ENCODE measurements at regions not wholly inside any gene's neighbourhood (a gene's known extent, or its start where the extent isn't known, plus 50 kb on each side); places are given as distances from the start of the nearest gene placed in this dataset.

DNA sequence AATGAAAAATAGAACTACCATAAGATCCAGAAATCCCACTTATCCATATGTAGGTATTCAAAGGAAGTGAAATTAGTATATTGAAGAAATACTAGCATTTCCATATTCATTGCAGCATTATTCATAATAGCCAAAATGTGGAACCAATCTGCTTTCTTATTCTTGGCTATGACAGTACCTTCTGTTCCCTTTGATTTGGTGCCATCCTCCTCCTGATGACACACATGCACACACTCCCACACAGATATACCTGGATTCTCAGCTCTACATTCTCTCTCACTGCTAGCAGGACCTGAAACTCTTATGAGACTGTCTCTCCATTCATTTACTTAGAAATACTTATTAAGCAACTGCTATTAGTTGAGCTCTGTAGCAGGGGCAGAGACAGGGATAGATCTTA lies 582.6 kb upstream of the TENM4 start:
- no peak for FAIRE-seq

DNA sequence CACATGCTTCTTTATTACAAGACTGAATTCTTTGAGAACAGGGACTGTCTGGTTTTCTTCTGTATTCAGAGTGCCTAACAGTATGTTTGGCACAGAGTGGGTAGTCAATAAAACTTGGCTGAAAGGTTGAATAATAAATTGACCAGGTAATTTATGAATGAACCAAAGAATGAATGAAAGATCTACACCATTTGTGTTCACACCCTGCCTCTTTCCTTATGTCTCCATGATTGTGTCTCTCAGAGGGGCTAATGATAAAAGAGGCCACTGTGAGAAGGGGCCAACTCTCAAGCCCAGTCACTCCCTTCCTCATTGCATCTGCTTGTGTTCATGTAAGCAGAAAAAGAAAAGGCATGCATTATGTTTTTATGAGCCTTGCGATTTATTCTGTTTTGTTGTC lies 569.7 kb upstream of the TENM4 start:
- Histone ChIP-seq H3K4me3 (ENCODE audit: low read depth, low read length) (no peak overlapping the region), H3K36me3 (ENCODE audit: control insufficient read depth, insufficient read depth, low read length) (no peaks in the 10 kb centered on the region), H3K27me3 (ENCODE audit: control insufficient read depth, insufficient read depth, low read length) (no peaks in the 10 kb centered on the region)
- DNase-seq (ENCODE audit: low read depth) (no peak), FAIRE-seq (no peak)
- TF ChIP-seq, protein P1, sequence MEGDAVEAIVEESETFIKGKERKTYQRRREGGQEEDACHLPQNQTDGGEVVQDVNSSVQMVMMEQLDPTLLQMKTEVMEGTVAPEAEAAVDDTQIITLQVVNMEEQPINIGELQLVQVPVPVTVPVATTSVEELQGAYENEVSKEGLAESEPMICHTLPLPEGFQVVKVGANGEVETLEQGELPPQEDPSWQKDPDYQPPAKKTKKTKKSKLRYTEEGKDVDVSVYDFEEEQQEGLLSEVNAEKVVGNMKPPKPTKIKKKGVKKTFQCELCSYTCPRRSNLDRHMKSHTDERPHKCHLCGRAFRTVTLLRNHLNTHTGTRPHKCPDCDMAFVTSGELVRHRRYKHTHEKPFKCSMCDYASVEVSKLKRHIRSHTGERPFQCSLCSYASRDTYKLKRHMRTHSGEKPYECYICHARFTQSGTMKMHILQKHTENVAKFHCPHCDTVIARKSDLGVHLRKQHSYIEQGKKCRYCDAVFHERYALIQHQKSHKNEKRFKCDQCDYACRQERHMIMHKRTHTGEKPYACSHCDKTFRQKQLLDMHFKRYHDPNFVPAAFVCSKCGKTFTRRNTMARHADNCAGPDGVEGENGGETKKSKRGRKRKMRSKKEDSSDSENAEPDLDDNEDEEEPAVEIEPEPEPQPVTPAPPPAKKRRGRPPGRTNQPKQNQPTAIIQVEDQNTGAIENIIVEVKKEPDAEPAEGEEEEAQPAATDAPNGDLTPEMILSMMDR (IDR thresholded peaks at IDR 0.05; ENCODE audit: insufficient read depth, low read length, severe bottlenecking): no peak

More for the DNA sequence above, 582.6 kb upstream of the TENM4 start:
- Histone ChIP-seq H3K36me3 (ENCODE audit: control insufficient read depth, insufficient read depth, low read length) (no peaks in the 10 kb centered on the region), H3K27me3 (ENCODE audit: control insufficient read depth, insufficient read depth, low read length) (no peaks in the 10 kb centered on the region), H3K4me3 (ENCODE audit: low read depth, low read length) (no peak overlapping the region)
- TF ChIP-seq, protein P1 (IDR thresholded peaks at IDR 0.05; ENCODE audit: insufficient read depth, low read length, severe bottlenecking): no peak
- DNase-seq (ENCODE audit: low read depth): no peak

DNA sequence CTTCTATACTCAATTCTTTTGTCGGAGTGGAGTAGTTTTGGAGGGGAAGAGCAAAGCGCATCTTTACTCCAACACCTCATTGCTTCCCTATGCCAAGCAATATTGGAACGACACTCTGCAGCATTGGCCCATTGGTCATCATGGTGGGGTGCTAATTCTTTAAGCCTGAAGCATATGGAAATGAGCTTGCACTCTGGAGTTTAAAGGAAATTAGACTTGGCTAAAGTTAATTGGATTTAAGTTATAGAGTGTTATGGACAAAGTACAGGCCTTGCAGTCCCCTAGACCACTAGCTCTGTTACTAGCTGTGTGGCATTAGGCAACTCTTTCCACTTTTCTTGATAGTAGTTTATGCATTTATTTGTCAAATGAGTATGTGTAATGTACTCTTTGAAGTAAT lies 568.3 kb upstream of the TENM4 start:
- TF ChIP-seq, protein P1 (IDR thresholded peaks at IDR 0.05; ENCODE audit: insufficient read depth, low read length, severe bottlenecking): no peak
- no peak for DNase-seq (ENCODE audit: low read depth)

DNA sequence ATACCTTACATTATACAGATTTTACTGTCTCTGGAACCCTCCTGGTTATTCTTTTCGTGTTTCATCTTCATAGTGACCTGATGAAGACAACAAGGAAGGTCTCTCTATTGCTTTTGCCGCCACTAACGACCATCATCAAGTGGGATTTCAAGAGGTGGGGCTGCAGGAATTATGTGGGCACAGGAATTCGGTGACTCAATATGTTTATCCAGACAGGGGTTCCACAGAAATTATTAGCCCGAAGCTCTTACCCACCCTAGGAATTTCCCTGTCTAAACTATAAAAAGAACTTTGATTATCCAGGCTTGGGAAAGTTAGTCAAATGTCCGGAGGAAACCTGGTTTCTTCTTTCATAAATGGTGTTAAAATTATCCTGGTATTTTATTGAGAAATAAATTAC lies 566.8 kb upstream of the TENM4 start:
- DNase-seq (ENCODE audit: low read depth) (no peak), FAIRE-seq (no peak)
- Histone ChIP-seq H3K4me3 (ENCODE audit: low read depth, low read length) (no peak overlapping the region), H3K27me3 (ENCODE audit: control insufficient read depth, insufficient read depth, low read length) (no peaks in the 10 kb centered on the region), H3K36me3 (ENCODE audit: control insufficient read depth, insufficient read depth, low read length) (no peaks in the 10 kb centered on the region)
- TF ChIP-seq, protein P1 (IDR thresholded peaks at IDR 0.05; ENCODE audit: insufficient read depth, low read length, severe bottlenecking): no peak

More for the DNA sequence above, 568.3 kb upstream of the TENM4 start:
- H3K36me3 ChIP-seq (ENCODE audit: control insufficient read depth, insufficient read depth, low read length): no peaks in the 10 kb centered on the region
- FAIRE-seq: no peak
- H3K4me3 ChIP-seq (ENCODE audit: low read depth, low read length): no peak overlapping the region
- H3K27me3 ChIP-seq (ENCODE audit: control insufficient read depth, insufficient read depth, low read length): no peaks in the 10 kb centered on the region

DNA sequence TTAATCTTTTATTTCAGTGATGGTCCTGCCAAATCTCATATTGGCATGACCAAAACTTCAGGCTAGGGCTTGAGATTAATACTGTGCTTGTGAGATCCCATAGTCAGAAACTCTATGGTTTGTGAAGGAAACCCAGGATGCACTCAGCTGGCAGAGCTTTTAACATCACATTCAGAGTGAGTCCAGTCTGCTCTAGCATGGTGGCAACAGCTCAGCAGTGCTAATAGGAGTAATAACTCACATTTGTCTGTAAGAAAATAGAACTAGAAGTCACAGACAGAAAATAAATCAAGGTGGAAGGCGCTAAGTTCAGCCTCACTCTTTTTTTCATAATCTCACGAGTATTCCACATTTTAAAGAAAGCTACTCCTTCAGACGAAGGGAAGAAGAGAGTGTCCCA lies 549.3 kb upstream of the TENM4 start:
- DNase-seq (ENCODE audit: low read depth) (no peak), FAIRE-seq (no peak)
- TF ChIP-seq, protein P1 (IDR thresholded peaks at IDR 0.05; ENCODE audit: insufficient read depth, low read length, severe bottlenecking): no peak

DNA sequence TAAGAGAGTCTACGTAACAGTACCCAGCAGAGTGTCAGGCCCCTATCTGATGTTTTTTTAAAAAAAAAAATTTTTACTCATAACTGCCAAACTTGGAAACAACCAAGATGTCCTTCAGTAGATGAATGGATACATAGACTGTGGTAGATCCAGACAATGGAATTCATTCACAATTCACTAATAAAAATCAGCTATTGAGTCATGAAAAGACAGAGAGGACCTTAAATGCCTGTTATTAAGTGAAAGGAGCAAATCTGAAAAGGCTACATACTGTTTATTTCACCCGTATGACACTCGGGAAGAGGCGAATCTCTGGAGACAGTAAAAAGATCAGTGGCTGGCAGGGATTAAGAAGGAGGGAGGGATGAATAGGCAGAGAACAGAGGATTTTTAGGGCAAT lies 541.4 kb upstream of the TENM4 start:
- DNase-seq (ENCODE audit: low read depth) (no peak), FAIRE-seq (no peak)
- Histone ChIP-seq H3K36me3 (ENCODE audit: control insufficient read depth, insufficient read depth, low read length) (no peaks in the 10 kb centered on the region), H3K27me3 (ENCODE audit: control insufficient read depth, insufficient read depth, low read length) (no peaks in the 10 kb centered on the region), H3K4me3 (ENCODE audit: low read depth, low read length) (no peak overlapping the region)
- TF ChIP-seq, protein P1 (IDR thresholded peaks at IDR 0.05; ENCODE audit: insufficient read depth, low read length, severe bottlenecking): no peak

More for the DNA sequence above, 549.3 kb upstream of the TENM4 start:
- Histone ChIP-seq H3K4me3 (ENCODE audit: low read depth, low read length) (no peak overlapping the region), H3K36me3 (ENCODE audit: control insufficient read depth, insufficient read depth, low read length) (no peaks in the 10 kb centered on the region), H3K27me3 (ENCODE audit: control insufficient read depth, insufficient read depth, low read length) (no peaks in the 10 kb centered on the region)
